Liver (tissue), 7 donors: ENCODE measurements at regions not wholly inside any gene's neighbourhood (a gene's known extent, or its start where the extent isn't known, plus 50 kb on each side); places are given as distances from the start of the nearest gene placed in this dataset.

ENCODE experiments used
- DNase-seq: peaks from one replicate; pipeline ENCODE4 v3.0.0-alpha.2; 2017; ENCODE audit warnings: low spot score
- H3K27ac ChIP-seq, 2 donors: one replicate each; pipeline ENCODE4 v1.7.0; 2013; ENCODE audit warnings: inconsistent platforms in 2 of 2, low read length in 2 of 2, control low read depth in 1 of 2, low read depth in 1 of 2, mild to moderate bottlenecking in 1 of 2
- H3K27me3 ChIP-seq, 4 donors: one replicate each; pipeline versions ENCODE4 v1.6.1 to v1.7.0; 2013; ENCODE audit warnings: low read length in 3 of 4, inconsistent platforms in 1 of 4, mild to moderate bottlenecking in 1 of 4, moderate library complexity in 1 of 4; ENCODE audit not compliant: control insufficient read depth in 4 of 4, insufficient read depth in 4 of 4
- H3K36me3 ChIP-seq, 4 donors: one replicate each; pipeline versions ENCODE4 v1.6.1 to v1.7.0; 2013; ENCODE audit warnings: low read length in 3 of 4, mild to moderate bottlenecking in 3 of 4, low read depth in 1 of 4, moderate library complexity in 1 of 4; ENCODE audit not compliant: control insufficient read depth in 4 of 4, insufficient read depth in 3 of 4
- H3K4me1 ChIP-seq, 4 donors: one replicate each; pipeline versions ENCODE4 v1.6.1 to v1.7.0; 2013; ENCODE audit warnings: low read length in 3 of 4, mild to moderate bottlenecking in 3 of 4, moderate library complexity in 1 of 4; ENCODE audit not compliant: control insufficient read depth in 4 of 4, insufficient read depth in 4 of 4
- H3K4me3 ChIP-seq, 3 donors: one replicate each; pipeline versions ENCODE4 v1.6.1 to v1.7.0; 2013; ENCODE audit warnings: low read length in 3 of 3, control low read depth in 1 of 3, low read depth in 1 of 3, mild to moderate bottlenecking in 1 of 3
- H3K9ac ChIP-seq, 2 donors: one replicate each; pipeline ENCODE4 v1.7.0; 2013; ENCODE audit warnings: low read length in 2 of 2, mild to moderate bottlenecking in 2 of 2, moderate library complexity in 2 of 2, control low read depth in 1 of 2, low read depth in 1 of 2
- H3K9me3 ChIP-seq, 4 donors: one replicate each; pipeline versions ENCODE4 v1.6.1 to v1.7.0; 2013; ENCODE audit warnings: low read length in 3 of 4; ENCODE audit not compliant: control insufficient read depth in 4 of 4
- EGR1 ChIP-seq, 2 donors: IDR thresholded peaks; 2 replicates each; pipeline ENCODE4 v1.6.1; 2016 to 2018; ENCODE audit warnings: antibody characterized with exemption in 2 of 2, low read depth in 2 of 2
- FOXA1 ChIP-seq: IDR thresholded peaks from 2 replicates; pipeline ENCODE4 v1.6.1; 2016; ENCODE audit warnings: antibody characterized with exemption
- FOXA2 ChIP-seq: IDR thresholded peaks from 2 replicates; pipeline ENCODE4 v1.6.1; 2016; ENCODE audit warnings: antibody characterized with exemption
- GABPA ChIP-seq, 2 donors: IDR thresholded peaks in 1 of 2; conservative IDR thresholded peaks in 1 of 2; 2 replicates each; pipeline ENCODE4 v1.6.1; 2016; ENCODE audit warnings: antibody characterized with exemption in 2 of 2, mild to moderate bottlenecking in 1 of 2, moderate library complexity in 1 of 2
- HNF4A ChIP-seq, 2 donors: conservative IDR thresholded peaks; 2 replicates each; pipeline ENCODE4 v1.6.1; 2016; ENCODE audit warnings: antibody characterized with exemption in 2 of 2, mild to moderate bottlenecking in 2 of 2
- HNF4G ChIP-seq: IDR thresholded peaks from 2 replicates; pipeline ENCODE4 v1.6.1; 2016; ENCODE audit warnings: antibody characterized with exemption
- JUND ChIP-seq, 2 donors: IDR thresholded peaks; 2 replicates each; pipeline ENCODE4 v1.6.1; 2016; ENCODE audit warnings: antibody characterized with exemption in 2 of 2
- MAX ChIP-seq: IDR thresholded peaks from 2 replicates; pipeline ENCODE4 v1.6.1; 2016; ENCODE audit warnings: antibody characterized with exemption
- RAD21 ChIP-seq, 2 donors: IDR thresholded peaks; 2 replicates each; pipeline ENCODE4 v1.6.1; 2016; ENCODE audit warnings: antibody characterized with exemption in 2 of 2, mild to moderate bottlenecking in 2 of 2
- REST ChIP-seq: IDR thresholded peaks from 2 replicates; pipeline ENCODE4 v1.6.1; 2016; ENCODE audit warnings: antibody characterized with exemption, mild to moderate bottlenecking
- RXRA ChIP-seq, 2 donors: IDR thresholded peaks; 2 replicates each; pipeline ENCODE4 v1.6.1; 2017 to 2018; ENCODE audit warnings: antibody characterized with exemption in 2 of 2, mild to moderate bottlenecking in 1 of 2
- SP1 ChIP-seq: IDR thresholded peaks from 2 replicates; pipeline ENCODE4 v1.6.1; 2018; ENCODE audit warnings: antibody characterized with exemption, mild to moderate bottlenecking
- TAF1 ChIP-seq: conservative IDR thresholded peaks from 2 replicates; pipeline ENCODE4 v1.6.1; 2016; ENCODE audit warnings: antibody characterized with exemption, mild to moderate bottlenecking
- YY1 ChIP-seq: IDR thresholded peaks from 2 replicates; pipeline ENCODE4 v1.6.1; 2016; ENCODE audit warnings: antibody characterized with exemption, mild to moderate bottlenecking
- WGBS: extraction: QIAGEN DNeasy Blood & Tissue Kit; methylation state at CpG from one replicate; pipeline ENCODE4 v1.1.7; 2013; 5-methylcytosine and 5-hydroxymethylcytosine counted together
- TF ChIP-seq, protein P1 (sequence below): IDR thresholded peaks from 2 replicates; pipeline ENCODE4 v1.6.1; 2016; ENCODE audit warnings: antibody characterized with exemption
- donor health status: healthy.
- donor health status: healthy.
- donor health status: healthy.
- donor health status: healthy.

DNA sequence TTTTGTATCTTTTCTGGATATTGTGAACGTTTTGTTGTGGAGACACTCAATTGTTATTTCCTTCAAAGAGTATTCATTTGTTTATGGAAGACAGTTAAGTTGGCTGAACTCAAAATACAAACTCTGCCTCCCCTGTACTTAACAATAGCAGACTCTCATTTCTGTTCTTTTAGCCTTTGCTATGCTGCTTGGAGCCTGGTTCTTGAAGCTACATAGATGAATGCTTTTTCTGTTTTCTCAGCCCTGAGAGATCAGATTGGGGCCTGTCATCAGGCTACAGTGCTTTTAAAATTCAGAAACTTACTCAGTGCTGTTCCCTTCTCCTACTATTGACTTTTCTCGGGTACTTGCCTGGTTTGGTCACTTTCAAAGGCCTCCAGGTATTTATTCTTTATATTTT lies 215.7 kb upstream of the LYPLAL1 start (continued):
- TF ChIP-seq, protein P1, sequence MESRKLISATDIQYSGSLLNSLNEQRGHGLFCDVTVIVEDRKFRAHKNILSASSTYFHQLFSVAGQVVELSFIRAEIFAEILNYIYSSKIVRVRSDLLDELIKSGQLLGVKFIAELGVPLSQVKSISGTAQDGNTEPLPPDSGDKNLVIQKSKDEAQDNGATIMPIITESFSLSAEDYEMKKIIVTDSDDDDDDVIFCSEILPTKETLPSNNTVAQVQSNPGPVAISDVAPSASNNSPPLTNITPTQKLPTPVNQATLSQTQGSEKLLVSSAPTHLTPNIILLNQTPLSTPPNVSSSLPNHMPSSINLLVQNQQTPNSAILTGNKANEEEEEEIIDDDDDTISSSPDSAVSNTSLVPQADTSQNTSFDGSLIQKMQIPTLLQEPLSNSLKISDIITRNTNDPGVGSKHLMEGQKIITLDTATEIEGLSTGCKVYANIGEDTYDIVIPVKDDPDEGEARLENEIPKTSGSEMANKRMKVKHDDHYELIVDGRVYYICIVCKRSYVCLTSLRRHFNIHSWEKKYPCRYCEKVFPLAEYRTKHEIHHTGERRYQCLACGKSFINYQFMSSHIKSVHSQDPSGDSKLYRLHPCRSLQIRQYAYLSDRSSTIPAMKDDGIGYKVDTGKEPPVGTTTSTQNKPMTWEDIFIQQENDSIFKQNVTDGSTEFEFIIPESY: no peak
- no peak for TF ChIP-seq HNF4A (conservative IDR thresholded peaks at IDR 0.05)

- Histone ChIP-seq H3K4me3 (no peak overlapping the region), H3K36me3 (no peaks in the 10 kb centered on the region), H3K9ac (no peak overlapping the region), H3K4me1 (no peaks in the 10 kb centered on the region), H3K27ac (no peak overlapping the region), H3K27me3 (peaks cover 0 to 1% (median 0%) of the 10 kb centered on the region in 4 donors), H3K9me3 (no peaks in the 10 kb centered on the region)
- 81% methylated on average over 1 of the region's 1 CpG for WGBS
- no peak for TF ChIP-seq YY1
- no peak for TF ChIP-seq SP1
- no peak for TF ChIP-seq TAF1
- no peak for TF ChIP-seq REST
- TF ChIP-seq HNF4G: no peak
- TF ChIP-seq GABPA (IDR thresholded peaks at IDR 0.05 in 1 of 2, conservative IDR thresholded peaks at IDR 0.05 in 1 of 2): no peak
- no peak for DNase-seq
Measured at GRCh38 chr1:218959784-218960183, 213.9 kb upstream of the LYPLAL1 start.

- 65% methylated on average over 7 of the region's 7 CpGs for WGBS
- no peak overlapping the region for H3K4me3 ChIP-seq
- no peaks in the 10 kb centered on the region for H3K36me3 ChIP-seq
- no peaks in the 10 kb centered on the region for H3K9me3 ChIP-seq
- H3K27ac ChIP-seq: no peak overlapping the region
- TF ChIP-seq RXRA (IDR thresholded peaks at IDR 0.05): no peak
- TF ChIP-seq HNF4G: no peak
- TF ChIP-seq JUND (IDR thresholded peaks at IDR 0.05): no peak
- TF ChIP-seq FOXA1: no peak
- no peak for TF ChIP-seq GABPA (IDR thresholded peaks at IDR 0.05 in 1 of 2, conservative IDR thresholded peaks at IDR 0.05 in 1 of 2)
- TF ChIP-seq MAX: no peak
- TF ChIP-seq, protein P1: no peak
- no peak for TF ChIP-seq SP1
- TF ChIP-seq TAF1: no peak
- TF ChIP-seq EGR1 (IDR thresholded peaks at IDR 0.05; ENCODE audit: low read depth in 2 of 2): no peak
- TF ChIP-seq RAD21 (IDR thresholded peaks at IDR 0.05): no peak
- no peak for TF ChIP-seq HNF4A (conservative IDR thresholded peaks at IDR 0.05)
- no peak for TF ChIP-seq YY1
- no peak for TF ChIP-seq FOXA2
- H3K4me1 ChIP-seq: no peaks in the 10 kb centered on the region
- DNase-seq: no peak
- H3K27me3 ChIP-seq: peaks cover 0 to 3% (median 0%) of the 10 kb centered on the region in 4 donors
- no peak overlapping the region for H3K9ac ChIP-seq
Measured at GRCh38 chr1:218964471-218965185, 209.1 kb upstream of the LYPLAL1 start.
